H1 (cell line): ENCODE measurements at regions not wholly inside any gene's neighbourhood (a gene's known extent, or its start where the extent isn't known, plus 50 kb on each side); places are given as distances from the start of the nearest gene placed in this dataset.

ENCODE experiments used
- BACH1 ChIP-seq: IDR thresholded peaks from 2 replicates; pipeline ENCODE4 v1.6.1; 2012; ENCODE audit warnings: low read length, improper control_type of control experiment
- CBX8 ChIP-seq: fragments of 300-800, 300-1000 bp; sonication (generic); IDR thresholded peaks from 2 replicates; pipeline ENCODE4 v1.7.1; 2016; ENCODE audit warnings: low read depth, low read length, borderline replicate concordance
- CHD2 ChIP-seq: IDR thresholded peaks from 2 replicates; pipeline ENCODE4 v1.6.1; 2012; ENCODE audit warnings: low read length, improper control_type of control experiment
- CHD7 ChIP-seq: fragments of 300-600 bp; sonication (generic); IDR thresholded peaks from 2 replicates; pipeline ENCODE4 v1.7.1; 2012; ENCODE audit warnings: low read length, moderate library complexity, mild to moderate bottlenecking, inconsistent platforms; ENCODE audit not compliant: insufficient replicate concordance
- KDM5A ChIP-seq: fragments of 200-600 bp; IDR thresholded peaks from 2 replicates; pipeline ENCODE4 v1.7.1; 2012; ENCODE audit warnings: mild to moderate bottlenecking, low read length, inconsistent platforms, mixed read lengths
- PHF8 ChIP-seq: fragments of 200-600 bp; sonication (generic); conservative IDR thresholded peaks from 2 replicates; pipeline ENCODE4 v1.7.1; 2012; ENCODE audit warnings: low read depth, mild to moderate bottlenecking, inconsistent platforms, low read length, moderate library complexity
- POLR2A ChIP-seq, 2 experiments: IDR thresholded peaks; 1 replicate in 1 of 2; 2 replicates in 1 of 2; pipeline ENCODE4 v1.6.1; 2011; ENCODE audit warnings: low read depth in 2 of 2, low read length in 2 of 2, mild to moderate bottlenecking in 2 of 2; ENCODE audit errors: control extremely low read depth in 1 of 2
- POU5F1 ChIP-seq: IDR thresholded peaks from 2 replicates; pipeline ENCODE4 v1.6.1; 2011; ENCODE audit warnings: low read depth, mild to moderate bottlenecking, low read length, moderate library complexity

GRCh38 chr22:23002612-23003180 is 67.6 kb upstream of the GNAZ start (continued):
- TF ChIP-seq CBX8 (no peak), CHD7 (no peak), POU5F1 (no peak), KDM5A (no peak), CHD2 (no peak), POLR2A (IDR thresholded peaks at IDR 0.05; ENCODE audit: control extremely low read depth in 1 of 2, low read depth in 2 of 2, low read length in 2 of 2) (no peak), PHF8 (no peak), BACH1 (no peak)
